ENCODE measurements at regions not wholly inside any gene's neighbourhood (a gene's known extent, or its start where the extent isn't known, plus 50 kb on each side); places are given as distances from the start of the nearest gene placed in this dataset.
A peak's percentile ranks its signal among the peaks of the same experiment; 100 is the strongest.

DNA sequence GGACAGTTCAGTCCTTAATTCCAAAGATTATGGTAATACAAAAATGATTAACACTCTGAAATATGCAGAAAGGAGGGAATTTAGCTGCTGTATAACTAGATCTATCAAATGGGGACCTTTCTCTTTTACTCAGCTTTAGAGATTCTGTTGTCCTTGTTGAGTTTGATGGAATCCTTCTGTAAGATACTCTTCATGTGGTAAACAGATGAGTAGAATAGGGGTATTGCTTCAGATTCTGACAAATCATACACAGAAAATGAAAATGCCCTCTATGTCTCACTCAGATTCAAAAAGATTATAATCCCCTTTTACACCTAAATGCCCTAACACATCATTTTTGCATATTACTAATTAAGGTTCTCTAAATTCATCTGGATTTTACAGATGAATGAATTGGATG lies 50.7 kb downstream of the ARHGAP35 start:
- 0 out of 2 replicates have a peak, but pooled peaks cover 4% of the 10 kb centered on the region for H3F3A ChIP-seq (ENCODE audit: low read depth)
- peaks cover 81% of the 10 kb centered on the region for H3K79me2 ChIP-seq (ENCODE audit: insufficient read depth, low read length)
- no peaks in the 10 kb centered on the region for H3K9me2 ChIP-seq (replicated peaks; ENCODE audit: low read depth, low read length)
- H3K36me3 ChIP-seq (ENCODE audit: insufficient read depth, low read length), result no peaks in the 10 kb centered on the region
- H3K4me1 ChIP-seq (ENCODE audit: insufficient read depth, low read length, poor library complexity, severe bottlenecking), result peaks cover 22% of the 10 kb centered on the region
- H3K27me3 ChIP-seq (ENCODE audit: insufficient read depth, low read length, poor library complexity, severe bottlenecking), result no peaks in the 10 kb centered on the region
- TF ChIP-seq, protein P1, sequence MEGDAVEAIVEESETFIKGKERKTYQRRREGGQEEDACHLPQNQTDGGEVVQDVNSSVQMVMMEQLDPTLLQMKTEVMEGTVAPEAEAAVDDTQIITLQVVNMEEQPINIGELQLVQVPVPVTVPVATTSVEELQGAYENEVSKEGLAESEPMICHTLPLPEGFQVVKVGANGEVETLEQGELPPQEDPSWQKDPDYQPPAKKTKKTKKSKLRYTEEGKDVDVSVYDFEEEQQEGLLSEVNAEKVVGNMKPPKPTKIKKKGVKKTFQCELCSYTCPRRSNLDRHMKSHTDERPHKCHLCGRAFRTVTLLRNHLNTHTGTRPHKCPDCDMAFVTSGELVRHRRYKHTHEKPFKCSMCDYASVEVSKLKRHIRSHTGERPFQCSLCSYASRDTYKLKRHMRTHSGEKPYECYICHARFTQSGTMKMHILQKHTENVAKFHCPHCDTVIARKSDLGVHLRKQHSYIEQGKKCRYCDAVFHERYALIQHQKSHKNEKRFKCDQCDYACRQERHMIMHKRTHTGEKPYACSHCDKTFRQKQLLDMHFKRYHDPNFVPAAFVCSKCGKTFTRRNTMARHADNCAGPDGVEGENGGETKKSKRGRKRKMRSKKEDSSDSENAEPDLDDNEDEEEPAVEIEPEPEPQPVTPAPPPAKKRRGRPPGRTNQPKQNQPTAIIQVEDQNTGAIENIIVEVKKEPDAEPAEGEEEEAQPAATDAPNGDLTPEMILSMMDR (conservative IDR thresholded peaks at IDR 0.05; ENCODE audit: low read length), result no peak
- TF ChIP-seq EZH2phosphoT487 (IDR thresholded peaks at IDR 0.05; ENCODE audit: borderline replicate concordance), result no peak
- H3K4me3 ChIP-seq (ENCODE audit: low read length, poor library complexity, severe bottlenecking), result no peak overlapping the region
- H2AFZ ChIP-seq (ENCODE audit: low read length), result no peak overlapping the region
- H3K4me2 ChIP-seq (ENCODE audit: low read depth, low read length, poor library complexity, severe bottlenecking), result no peak overlapping the region
- no peak overlapping the region for H3K9ac ChIP-seq (ENCODE audit: low read depth, low read length, poor library complexity, severe bottlenecking)
- no peaks in the 10 kb centered on the region for H3K9me3 ChIP-seq (ENCODE audit: insufficient read depth, low read depth, low read length)
- H4K20me1 ChIP-seq (ENCODE audit: insufficient read depth, low read length, poor library complexity, severe bottlenecking), result peaks cover 39% of the 10 kb centered on the region

DNA sequence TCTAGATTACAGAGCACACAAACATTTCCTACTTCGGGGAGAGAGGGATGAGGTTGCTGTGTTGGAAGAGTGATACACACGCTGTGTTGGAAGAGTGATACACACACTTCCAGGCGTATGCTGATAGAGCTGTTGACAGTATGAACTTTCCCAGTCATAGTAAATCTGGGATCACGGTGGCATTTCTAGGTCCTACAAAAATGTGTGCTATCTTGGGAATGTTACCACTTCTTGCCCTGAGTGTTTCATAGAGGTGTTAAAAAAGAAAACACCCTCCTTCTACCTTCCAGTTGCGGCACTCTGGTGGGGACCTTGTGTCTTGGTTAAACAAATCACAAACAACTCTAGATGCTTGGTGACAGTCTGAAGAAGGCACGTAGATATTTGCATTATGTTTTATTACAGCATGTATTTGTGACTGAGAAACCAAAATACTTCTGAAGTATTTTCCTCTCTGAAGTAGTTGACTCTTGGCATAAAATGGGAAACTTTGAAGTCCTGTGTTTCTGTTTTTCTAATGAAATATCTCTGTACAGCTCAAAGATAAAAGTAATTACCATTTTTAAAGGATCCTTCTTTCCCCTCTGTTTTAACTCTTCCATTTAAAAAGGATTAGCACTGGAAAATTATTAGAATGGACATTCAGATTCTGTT lies 52.5 kb downstream of the ARHGAP35 start:
- Histone ChIP-seq H3K27me3 (ENCODE audit: insufficient read depth, low read length, poor library complexity, severe bottlenecking) (no peaks in the 10 kb centered on the region), H3K4me1 (ENCODE audit: insufficient read depth, low read length, poor library complexity, severe bottlenecking) (peaks cover 22% of the 10 kb centered on the region), H2AFZ (ENCODE audit: low read length) (no peak overlapping the region), H3F3A (ENCODE audit: low read depth) (0 out of 2 replicates have a peak, but pooled peaks cover 4% of the 10 kb centered on the region), H3K79me2 (ENCODE audit: insufficient read depth, low read length) (peaks cover 84% of the 10 kb centered on the region), H3K4me3 (ENCODE audit: low read length, poor library complexity, severe bottlenecking) (peak overlapping the region; percentile 46), H3K9ac (ENCODE audit: low read depth, low read length, poor library complexity, severe bottlenecking) (no peak overlapping the region), H4K20me1 (ENCODE audit: insufficient read depth, low read length, poor library complexity, severe bottlenecking) (peaks cover 34% of the 10 kb centered on the region), H3K9me3 (ENCODE audit: insufficient read depth, low read depth, low read length) (no peaks in the 10 kb centered on the region), H3K4me2 (ENCODE audit: low read depth, low read length, poor library complexity, severe bottlenecking) (peak overlapping the region; percentile 53), H3K9me2 (replicated peaks; ENCODE audit: low read depth, low read length) (no peaks in the 10 kb centered on the region), H3K36me3 (ENCODE audit: insufficient read depth, low read length) (peaks cover under 1% of the 10 kb centered on the region; the same call in 1 of the 2 replicates)
- TF ChIP-seq, protein P1 (conservative IDR thresholded peaks at IDR 0.05; ENCODE audit: low read length), result no peak
- no peak for TF ChIP-seq EZH2phosphoT487 (IDR thresholded peaks at IDR 0.05; ENCODE audit: borderline replicate concordance)

DNA sequence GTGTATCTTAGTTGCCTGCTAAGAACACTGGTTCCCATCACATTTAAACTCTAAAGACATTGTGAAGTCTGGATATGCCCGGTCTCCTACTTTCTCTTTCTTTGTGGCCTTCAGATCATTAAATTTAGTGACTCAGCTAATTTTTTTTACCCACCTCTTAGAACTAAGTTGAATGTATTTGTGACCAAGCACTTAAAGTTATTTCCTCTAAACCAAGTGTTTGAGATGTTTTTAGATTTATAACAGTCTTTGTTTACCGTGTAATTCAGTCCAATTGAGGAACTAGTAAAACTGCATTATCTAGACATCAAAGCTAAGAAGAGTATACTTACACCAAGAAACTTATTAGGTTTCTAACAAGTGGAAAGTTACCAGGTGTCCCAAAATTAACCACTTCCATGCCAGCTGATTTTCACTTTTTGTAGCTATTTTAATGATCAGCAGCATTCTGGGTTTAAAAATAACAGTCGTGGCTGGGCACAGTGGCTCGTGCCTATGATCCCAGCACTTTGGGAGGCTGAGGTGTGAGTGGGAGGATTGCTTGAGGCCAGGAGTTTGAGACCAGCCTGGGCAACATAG lies 53.1 kb downstream of the ARHGAP35 start:
- no peaks in the 10 kb centered on the region for H3K9me2 ChIP-seq (replicated peaks; ENCODE audit: low read depth, low read length)
- TF ChIP-seq, protein P1 (conservative IDR thresholded peaks at IDR 0.05; ENCODE audit: low read length), result no peak
- no peak for TF ChIP-seq EZH2phosphoT487 (IDR thresholded peaks at IDR 0.05; ENCODE audit: borderline replicate concordance)
- 0 out of 2 replicates have a peak, but pooled peaks cover 4% of the 10 kb centered on the region for H3F3A ChIP-seq (ENCODE audit: low read depth)
- no peaks in the 10 kb centered on the region for H3K9me3 ChIP-seq (ENCODE audit: insufficient read depth, low read depth, low read length)
- H3K36me3 ChIP-seq (ENCODE audit: insufficient read depth, low read length), result peaks cover 6% of the 10 kb centered on the region; the same call in 1 of the 2 replicates
- H3K4me1 ChIP-seq (ENCODE audit: insufficient read depth, low read length, poor library complexity, severe bottlenecking), result peaks cover 22% of the 10 kb centered on the region
- peak overlapping the region; percentile 53 for H3K4me2 ChIP-seq (ENCODE audit: low read depth, low read length, poor library complexity, severe bottlenecking)
- H3K4me3 ChIP-seq (ENCODE audit: low read length, poor library complexity, severe bottlenecking), result peak overlapping the region; percentile 46
- no peak overlapping the region for H3K9ac ChIP-seq (ENCODE audit: low read depth, low read length, poor library complexity, severe bottlenecking)
- H3K79me2 ChIP-seq (ENCODE audit: insufficient read depth, low read length), result peaks cover 83% of the 10 kb centered on the region
- H2AFZ ChIP-seq (ENCODE audit: low read length), result no peak overlapping the region
- peaks cover 31% of the 10 kb centered on the region for H4K20me1 ChIP-seq (ENCODE audit: insufficient read depth, low read length, poor library complexity, severe bottlenecking)
- no peaks in the 10 kb centered on the region for H3K27me3 ChIP-seq (ENCODE audit: insufficient read depth, low read length, poor library complexity, severe bottlenecking)
